PC-9 (cell line): ENCODE measurements at regions not wholly inside any gene's neighbourhood (a gene's known extent, or its start where the extent isn't known, plus 50 kb on each side); places are given as distances from the start of the nearest gene placed in this dataset.

ENCODE experiments used
- BruUV-seq: library from RNA; stranded (reverse); fragments of 400-500 nt; replicated peaks from 2 replicates; lab custom pipeline; 2021; lab: Mats Ljungman, UMichigan
- CTCF ChIA-PET: fragments of 300-600 bp; sonication (Branson Sonifier 250); formaldehyde crosslinking; loops from one replicate; lab custom pipeline; 2022; ENCODE audit warnings: antibody characterized with exemption; lab: Charles Lee
- POLR2A ChIA-PET: fragments of 300-600 bp; sonication (Branson Sonifier 250); formaldehyde crosslinking; loops from one replicate; lab custom pipeline; 2022; ENCODE audit warnings: antibody characterized with exemption; ENCODE audit not compliant: unreplicated experiment; lab: Charles Lee
- DNase-seq, 2 experiments: peaks; one replicate each; pipeline versions ENCODE4 v3.0.0 to v3.0.0-alpha.2; 2015 to 2022; ENCODE audit warnings: mixed read lengths in 1 of 2
- H2AFZ ChIP-seq: fragments of 200-600 bp; sonication (generic); 2 replicates; pipeline ENCODE4 v1.8.1; 2017; ENCODE audit warnings: antibody characterized with exemption
- H3F3A ChIP-seq: fragments of 200-600 bp; sonication (generic); 2 replicates; pipeline ENCODE4 v1.8.1; 2017; ENCODE audit warnings: antibody characterized with exemption, mild to moderate bottlenecking, low read depth; ENCODE audit not compliant: insufficient read depth
- H3K27ac ChIP-seq: fragments of 200-600 bp; sonication (generic); 2 replicates; pipeline ENCODE4 v1.6.1; 2016; ENCODE audit warnings: mixed run types
- H3K27me3 ChIP-seq: fragments of 200-600 bp; sonication (generic); 2 replicates; pipeline ENCODE4 v1.6.1; 2016; ENCODE audit warnings: low read depth, mixed run types; ENCODE audit not compliant: insufficient read depth
- H3K36me3 ChIP-seq: fragments of 200-600 bp; sonication (generic); 2 replicates; pipeline ENCODE4 v1.6.1; 2016; ENCODE audit warnings: low read depth, mixed run types
- H3K4me1 ChIP-seq: fragments of 200-600 bp; sonication (generic); replicated peaks from 2 replicates; pipeline ENCODE4 v1.6.1; 2016; ENCODE audit warnings: mixed run types; ENCODE audit not compliant: insufficient read depth
- H3K4me2 ChIP-seq: fragments of 200-600 bp; sonication (generic); 2 replicates; pipeline ENCODE4 v1.6.1; 2017; ENCODE audit warnings: mixed run types
- H3K4me3 ChIP-seq: fragments of 200-600 bp; sonication (generic); 2 replicates; pipeline ENCODE4 v1.6.1; 2016; ENCODE audit warnings: mixed run types
- H3K79me2 ChIP-seq: fragments of 200-600 bp; sonication (generic); 2 replicates; pipeline ENCODE4 v1.6.1; 2017; ENCODE audit warnings: low read depth, mixed run types
- H3K9me2 ChIP-seq: fragments of 200-600 bp; sonication (generic); 2 replicates; pipeline ENCODE4 v1.8.1; 2017; ENCODE audit warnings: mild to moderate bottlenecking; ENCODE audit not compliant: insufficient read depth
- H3K9me3 ChIP-seq: fragments of 200-600 bp; sonication (generic); 2 replicates; pipeline ENCODE4 v1.8.1; 2016; ENCODE audit warnings: low read depth; ENCODE audit not compliant: insufficient read depth
- H4K20me1 ChIP-seq: fragments of 200-600 bp; sonication (generic); 2 replicates; pipeline ENCODE4 v1.8.1; 2017; ENCODE audit not compliant: insufficient read depth
- EZH2 ChIP-seq: fragments of 200-600 bp; sonication (generic); IDR thresholded peaks from 2 replicates; pipeline ENCODE4 v1.8.0; 2017; ENCODE audit warnings: antibody characterized with exemption, low read depth
- intact Hi-C: fragments of 100-400 bp; cut with micrococcal nuclease; formaldehyde crosslinking; loops from one replicate; pipeline ENCODE4 v1.10.0; 2022; ENCODE audit not compliant: unreplicated experiment
- TF ChIP-seq, protein P1 (sequence below): fragments of 200-600 bp; sonication (generic); conservative IDR thresholded peaks from 2 replicates; pipeline ENCODE4 v1.6.1; 2017; ENCODE audit warnings: mixed run types, antibody characterized with exemption, mild to moderate bottlenecking, moderate library complexity

DNA sequence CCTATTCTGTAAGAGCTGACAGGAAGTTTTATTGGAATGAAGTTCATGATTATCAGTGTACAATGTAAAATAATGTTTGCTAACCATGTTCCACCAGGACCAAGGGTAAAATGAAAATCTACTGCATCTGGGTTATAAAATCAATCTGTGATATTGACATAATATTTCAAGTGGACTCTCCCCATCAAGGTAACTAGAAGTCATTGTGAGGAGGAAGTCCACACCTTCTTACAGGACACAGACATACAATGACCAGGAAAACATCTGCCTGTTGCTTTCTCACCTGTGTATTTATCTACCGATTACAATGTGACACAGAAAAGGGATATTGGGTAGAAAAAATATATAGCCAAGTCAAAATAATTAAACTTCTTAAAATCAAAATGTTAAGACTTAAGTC is 140.7 kb upstream of the RFC3 start:
- no peak overlapping the region for H3K4me2 ChIP-seq
- TF ChIP-seq, protein P1, sequence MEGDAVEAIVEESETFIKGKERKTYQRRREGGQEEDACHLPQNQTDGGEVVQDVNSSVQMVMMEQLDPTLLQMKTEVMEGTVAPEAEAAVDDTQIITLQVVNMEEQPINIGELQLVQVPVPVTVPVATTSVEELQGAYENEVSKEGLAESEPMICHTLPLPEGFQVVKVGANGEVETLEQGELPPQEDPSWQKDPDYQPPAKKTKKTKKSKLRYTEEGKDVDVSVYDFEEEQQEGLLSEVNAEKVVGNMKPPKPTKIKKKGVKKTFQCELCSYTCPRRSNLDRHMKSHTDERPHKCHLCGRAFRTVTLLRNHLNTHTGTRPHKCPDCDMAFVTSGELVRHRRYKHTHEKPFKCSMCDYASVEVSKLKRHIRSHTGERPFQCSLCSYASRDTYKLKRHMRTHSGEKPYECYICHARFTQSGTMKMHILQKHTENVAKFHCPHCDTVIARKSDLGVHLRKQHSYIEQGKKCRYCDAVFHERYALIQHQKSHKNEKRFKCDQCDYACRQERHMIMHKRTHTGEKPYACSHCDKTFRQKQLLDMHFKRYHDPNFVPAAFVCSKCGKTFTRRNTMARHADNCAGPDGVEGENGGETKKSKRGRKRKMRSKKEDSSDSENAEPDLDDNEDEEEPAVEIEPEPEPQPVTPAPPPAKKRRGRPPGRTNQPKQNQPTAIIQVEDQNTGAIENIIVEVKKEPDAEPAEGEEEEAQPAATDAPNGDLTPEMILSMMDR, result no peak
- TF ChIP-seq EZH2, result no peak
- no peaks in the 10 kb centered on the region for H3K4me1 ChIP-seq
- intact Hi-C loops, result loop anchor here (2.0 kb wide), 1 partner anchor 22 kb away; no protein-coding TSS in a partner anchor
- H3K27me3 ChIP-seq, result no peaks in the 10 kb centered on the region
- H3K36me3 ChIP-seq, result no peaks in the 10 kb centered on the region
- no peak for DNase-seq
- no peaks in the 10 kb centered on the region for H3F3A ChIP-seq
- H3K27ac ChIP-seq, result no peak overlapping the region
- no peaks in the 10 kb centered on the region for H4K20me1 ChIP-seq
- no peaks in the 10 kb centered on the region for H3K9me3 ChIP-seq
- POLR2A ChIA-PET, result no interaction called here
- BruUV-seq, result no TSS peak
- CTCF ChIA-PET, result no interaction called here
- no peaks in the 10 kb centered on the region for H3K79me2 ChIP-seq
- H2AFZ ChIP-seq, result no peak overlapping the region
- H3K9me2 ChIP-seq, result no peaks in the 10 kb centered on the region
- H3K4me3 ChIP-seq, result no peak overlapping the region

- Histone ChIP-seq H2AFZ (no peak overlapping the region), H3K4me1 (no peaks in the 10 kb centered on the region), H3K27me3 (no peaks in the 10 kb centered on the region), H4K20me1 (no peaks in the 10 kb centered on the region), H3K79me2 (no peaks in the 10 kb centered on the region), H3K9me2 (no peaks in the 10 kb centered on the region), H3K36me3 (no peaks in the 10 kb centered on the region), H3K4me2 (no peak overlapping the region), H3K27ac (no peak overlapping the region), H3F3A (no peaks in the 10 kb centered on the region), H3K9me3 (no peaks in the 10 kb centered on the region), H3K4me3 (no peak overlapping the region)
- BruUV-seq, result no TSS peak
- ChIA-PET POLR2A (no interaction called here), CTCF (no interaction called here)
- intact Hi-C loops, result no loop called here
- TF ChIP-seq EZH2, result no peak
- TF ChIP-seq, protein P1, result no peak
- DNase-seq, result no peak
These were observed 139.9 kb upstream of the RFC3 start for GRCh38 chr13:33678084-33678483.

DNA sequence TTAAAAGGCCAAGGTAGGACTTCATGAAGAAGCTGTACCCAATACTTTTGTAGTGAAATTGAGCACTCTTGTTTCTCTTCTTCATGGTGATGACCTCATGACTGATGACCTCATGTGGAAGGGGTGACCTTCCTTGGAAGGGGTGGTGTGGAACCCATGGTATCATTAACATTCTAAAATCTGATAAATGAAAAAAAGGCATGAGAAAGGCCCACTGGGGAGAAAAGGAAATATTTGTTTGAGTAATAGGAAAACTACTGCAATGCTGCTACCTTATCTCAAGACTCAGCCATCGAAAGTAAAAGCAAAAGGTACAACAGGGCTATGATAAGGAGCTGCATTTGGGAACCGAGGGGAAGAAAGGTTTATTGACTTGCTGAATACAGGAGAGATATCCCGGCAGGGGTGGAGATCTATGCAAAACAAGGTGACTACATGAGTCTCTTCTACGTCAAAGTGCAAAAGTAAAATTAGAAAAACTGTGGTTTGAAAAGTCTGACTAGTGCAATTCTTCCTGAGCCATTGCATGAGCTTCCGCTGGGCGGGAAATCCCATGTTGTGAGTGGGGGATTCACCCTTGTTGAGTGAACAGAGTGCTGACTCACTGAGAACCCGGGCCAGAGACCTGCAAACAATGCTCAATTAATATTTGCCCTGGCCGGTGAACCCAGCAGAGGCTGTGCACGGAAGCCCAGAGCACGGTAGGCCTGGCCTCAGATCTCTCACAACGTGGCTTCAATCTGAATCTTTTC is 138.9 kb upstream of the RFC3 start:
- POLR2A ChIA-PET, result interaction anchor here (0.5 to 0.6 kb wide), 3 partner anchors 37 to 1666 kb away, joined by 3 to 4 read pairs (median 3); no protein-coding TSS in a partner anchor
- peak overlapping the region; percentile 30 for H3K4me2 ChIP-seq

More for the DNA sequence above, 138.9 kb upstream of the RFC3 start:
- H3K27ac ChIP-seq, result peak overlapping the region; percentile 50
- H3K79me2 ChIP-seq, result no peaks in the 10 kb centered on the region
- H3K4me1 ChIP-seq, result no peaks in the 10 kb centered on the region
- intact Hi-C loops, result no loop called here
- H3K36me3 ChIP-seq, result no peaks in the 10 kb centered on the region
- H3K9me3 ChIP-seq, result no peaks in the 10 kb centered on the region
- H2AFZ ChIP-seq, result no peak overlapping the region
- no peaks in the 10 kb centered on the region for H3K9me2 ChIP-seq
- TF ChIP-seq, protein P1, result no peak
- TF ChIP-seq EZH2, result no peak
- CTCF ChIA-PET, result no interaction called here
- H4K20me1 ChIP-seq, result no peaks in the 10 kb centered on the region
- BruUV-seq, result no TSS peak
- H3F3A ChIP-seq, result no peaks in the 10 kb centered on the region
- DNase-seq, result peak; percentile 41 to 48
- H3K27me3 ChIP-seq, result no peaks in the 10 kb centered on the region
- no peak overlapping the region for H3K4me3 ChIP-seq
